LNCaP clone FGC (cell line): ENCODE measurements at regions not wholly inside any gene's neighbourhood (a gene's known extent, or its start where the extent isn't known, plus 50 kb on each side); places are given as distances from the start of the nearest gene placed in this dataset.

ENCODE experiments used
- DNase-seq: peaks from one replicate; pipeline ENCODE4 v3.0.0-alpha.2; 2011; ENCODE audit warnings: low read depth
- H3K4me3 ChIP-seq: 2 replicates; pipeline ENCODE4 v1.5.1; 2011; ENCODE audit warnings: mild to moderate bottlenecking, low read depth, low read length, control low read depth
- TF ChIP-seq, protein P1 (sequence below): IDR thresholded peaks from 2 replicates; pipeline ENCODE4 v1.5.1; 2012; ENCODE audit warnings: mild to moderate bottlenecking; ENCODE audit not compliant: control insufficient read depth, insufficient read depth; ENCODE audit errors: extremely low read depth

DNA sequence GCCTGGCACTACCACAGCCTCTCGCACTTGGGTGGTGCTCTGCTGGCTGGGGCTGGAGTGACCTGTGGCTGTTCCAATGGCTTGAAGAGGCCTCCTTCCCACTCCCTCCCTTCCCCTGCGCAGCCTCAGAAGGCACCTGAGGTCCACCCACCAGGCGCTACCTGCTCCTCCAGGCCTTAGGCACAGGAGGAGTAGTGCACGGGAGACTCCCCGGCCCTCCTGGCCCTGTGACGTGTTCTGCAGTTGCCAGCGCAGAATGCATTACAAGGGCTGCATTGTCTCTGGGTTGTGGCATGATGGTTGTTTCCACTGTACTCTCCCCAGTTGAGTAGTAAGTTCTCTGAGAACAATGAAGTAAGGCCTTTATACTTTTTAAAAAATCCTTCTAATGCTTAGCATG, 128.6 kb downstream of the TEX29 start:
- no peak overlapping the region for H3K4me3 ChIP-seq
- no peak for DNase-seq
- TF ChIP-seq, protein P1, sequence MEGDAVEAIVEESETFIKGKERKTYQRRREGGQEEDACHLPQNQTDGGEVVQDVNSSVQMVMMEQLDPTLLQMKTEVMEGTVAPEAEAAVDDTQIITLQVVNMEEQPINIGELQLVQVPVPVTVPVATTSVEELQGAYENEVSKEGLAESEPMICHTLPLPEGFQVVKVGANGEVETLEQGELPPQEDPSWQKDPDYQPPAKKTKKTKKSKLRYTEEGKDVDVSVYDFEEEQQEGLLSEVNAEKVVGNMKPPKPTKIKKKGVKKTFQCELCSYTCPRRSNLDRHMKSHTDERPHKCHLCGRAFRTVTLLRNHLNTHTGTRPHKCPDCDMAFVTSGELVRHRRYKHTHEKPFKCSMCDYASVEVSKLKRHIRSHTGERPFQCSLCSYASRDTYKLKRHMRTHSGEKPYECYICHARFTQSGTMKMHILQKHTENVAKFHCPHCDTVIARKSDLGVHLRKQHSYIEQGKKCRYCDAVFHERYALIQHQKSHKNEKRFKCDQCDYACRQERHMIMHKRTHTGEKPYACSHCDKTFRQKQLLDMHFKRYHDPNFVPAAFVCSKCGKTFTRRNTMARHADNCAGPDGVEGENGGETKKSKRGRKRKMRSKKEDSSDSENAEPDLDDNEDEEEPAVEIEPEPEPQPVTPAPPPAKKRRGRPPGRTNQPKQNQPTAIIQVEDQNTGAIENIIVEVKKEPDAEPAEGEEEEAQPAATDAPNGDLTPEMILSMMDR: no peak

DNA sequence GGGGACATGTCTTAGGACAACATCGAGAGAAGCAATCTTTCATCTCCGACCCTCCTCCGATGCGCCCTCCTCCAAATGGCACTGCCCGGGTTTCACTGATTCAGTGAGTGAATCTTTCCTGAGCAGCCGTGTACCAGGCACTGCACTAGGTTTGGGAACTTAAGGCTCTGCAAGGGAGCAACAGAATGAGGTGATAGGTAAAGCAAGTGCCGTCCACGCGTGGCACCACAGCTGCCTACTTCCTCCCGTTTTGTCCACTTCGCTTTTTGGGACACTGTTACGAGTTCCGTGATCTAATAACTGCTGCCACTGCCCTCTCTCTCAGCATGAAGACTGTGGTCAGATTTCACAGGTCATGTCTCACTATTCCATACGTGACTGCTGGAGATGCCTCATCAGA, 131.0 kb downstream of the TEX29 start:
- H3K4me3 ChIP-seq: no peak overlapping the region
- TF ChIP-seq, protein P1: no peak
- no peak for DNase-seq

DNA sequence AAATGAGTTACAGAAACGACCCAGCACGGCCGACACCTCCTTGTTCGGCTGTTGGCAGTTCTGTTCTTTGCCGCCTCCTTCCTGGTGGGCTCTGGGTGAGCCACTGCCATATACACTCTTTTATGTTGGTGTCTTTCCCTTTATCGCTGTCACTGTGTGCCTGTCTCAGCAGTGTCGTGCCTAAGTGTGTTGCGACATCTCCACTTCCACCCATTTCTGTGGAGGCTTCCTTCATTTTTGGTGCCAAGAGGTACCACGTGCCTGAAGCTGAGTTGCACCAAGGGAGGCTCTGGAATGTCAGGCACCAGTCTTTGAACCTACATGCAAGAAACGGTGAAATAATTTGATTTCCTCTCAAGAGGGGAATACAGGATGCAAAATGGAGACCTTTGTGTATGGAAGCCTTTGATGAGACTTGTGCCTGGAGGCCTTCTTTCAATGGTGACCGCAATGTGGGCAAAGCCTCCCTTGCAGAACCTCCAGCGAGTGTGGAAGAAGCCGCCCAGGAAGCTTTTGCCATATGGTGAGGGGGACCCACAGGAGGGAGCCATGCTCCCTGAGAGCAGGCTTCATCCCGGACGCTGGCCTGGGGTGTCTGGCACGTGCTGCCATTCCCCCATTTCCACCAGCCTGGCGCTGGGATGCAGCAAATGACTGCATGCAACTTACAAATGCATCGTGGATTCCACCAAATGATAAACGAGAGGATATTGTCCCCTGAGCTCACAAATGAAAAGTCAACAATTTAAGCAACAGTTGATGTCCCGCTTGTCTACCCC, 136.2 kb downstream of the TEX29 start:
- no peak overlapping the region for H3K4me3 ChIP-seq
- no peak for DNase-seq
- TF ChIP-seq, protein P1: no peak

DNA sequence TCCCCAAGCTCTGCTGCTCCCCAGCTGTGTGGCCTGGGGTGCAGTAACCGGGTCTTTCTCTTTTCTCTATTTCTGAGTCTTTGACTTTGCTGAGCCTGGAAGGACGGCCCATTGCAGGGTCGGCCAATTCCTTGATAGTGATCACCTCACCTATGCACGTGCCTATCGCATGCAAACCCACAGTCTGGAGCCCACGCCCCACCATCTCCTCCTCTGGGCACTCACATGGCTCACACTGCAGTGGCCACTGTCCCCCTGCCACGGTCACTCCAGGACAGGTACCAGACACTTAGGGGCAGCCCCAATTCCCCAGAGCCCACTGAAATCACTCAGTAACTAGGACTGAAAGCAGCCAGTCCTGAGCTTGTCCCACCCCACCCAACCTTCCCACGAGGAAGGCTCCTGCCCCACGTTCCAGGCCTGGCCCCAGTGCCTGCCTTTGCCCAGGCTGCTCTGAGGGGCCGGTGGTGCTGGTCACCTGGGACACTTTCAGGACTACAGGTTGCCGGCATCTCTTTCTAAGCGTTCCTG, 137.6 kb downstream of the TEX29 start:
- TF ChIP-seq, protein P1: no peak
- H3K4me3 ChIP-seq: no peak overlapping the region
- no peak for DNase-seq

DNA sequence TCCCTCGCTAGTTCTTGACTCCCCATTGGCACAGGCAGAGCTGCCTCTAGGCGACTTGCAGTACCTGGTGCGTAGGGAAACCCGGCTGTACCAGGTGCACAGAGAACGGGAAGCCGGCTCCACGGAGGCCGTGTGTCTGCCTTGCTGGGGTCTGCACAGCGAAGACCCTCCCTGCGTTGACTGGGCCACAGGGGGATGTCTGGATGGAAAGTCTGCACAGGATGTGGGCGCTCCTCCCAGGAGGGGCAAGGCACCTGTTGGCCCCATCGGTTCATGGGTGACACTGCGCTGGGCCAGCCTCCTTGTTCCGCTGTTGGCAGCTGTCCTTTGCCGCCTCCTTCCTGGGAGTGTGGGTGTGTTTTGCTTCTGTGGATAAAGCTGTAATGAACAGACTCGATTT, 138.3 kb downstream of the TEX29 start:
- no peak for DNase-seq
- TF ChIP-seq, protein P1: no peak
- no peak overlapping the region for H3K4me3 ChIP-seq

DNA sequence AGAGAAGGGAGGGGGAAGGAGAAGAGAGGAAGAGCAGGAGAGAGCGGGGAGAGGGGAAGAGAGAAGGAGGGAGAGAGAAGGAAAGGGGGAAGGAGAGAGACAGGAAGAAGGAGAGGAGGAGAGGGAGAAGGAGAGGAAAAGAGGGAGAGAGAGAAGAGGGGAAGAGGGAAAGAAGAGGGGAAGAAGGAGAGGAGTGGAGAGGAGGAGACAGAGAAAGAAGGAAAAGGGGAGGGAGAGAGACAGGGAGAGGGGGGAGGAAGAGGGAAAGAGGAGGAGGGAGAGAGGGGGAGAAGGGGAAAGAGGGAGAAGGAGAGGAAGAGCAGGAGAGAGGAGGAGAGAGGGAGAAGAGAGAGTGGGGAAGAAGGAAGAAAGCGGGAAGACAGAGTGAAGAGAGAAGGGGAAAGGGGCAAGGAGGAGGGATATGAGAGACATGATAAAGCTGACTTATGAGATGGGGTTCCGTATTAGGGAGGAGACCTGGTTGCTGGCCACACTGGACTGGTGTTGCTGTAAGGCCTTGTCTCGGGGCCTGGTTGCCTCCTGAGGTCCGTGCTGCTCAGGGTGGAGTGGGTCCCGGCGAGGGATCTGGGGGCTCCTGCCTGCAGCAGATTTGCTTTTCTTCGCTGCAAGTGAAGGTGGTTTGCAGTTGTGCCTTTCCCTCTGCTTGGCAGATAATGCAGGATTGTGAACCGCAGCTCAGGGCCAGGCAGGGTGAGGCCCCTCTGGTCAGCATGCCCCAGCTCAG, 139.5 kb downstream of the TEX29 start:
- TF ChIP-seq, protein P1: no peak
- no peak overlapping the region for H3K4me3 ChIP-seq
- no peak for DNase-seq
